Cardiac muscle cell (in vitro differentiated cells and primary cell): ENCODE measurements at regions not wholly inside any gene's neighbourhood (a gene's known extent, or its start where the extent isn't known, plus 50 kb on each side); places are given as distances from the start of the nearest gene placed in this dataset.

Experiments
- DNase-seq, 2 donors: peaks; one replicate each; pipeline versions ENCODE4 v3.0.0 to v3.0.0-alpha.2; 2010 to 2017; ENCODE audit warnings: low read depth in 1 of 2, low spot score in 1 of 2
- H3K27ac ChIP-seq: fragments of 200-600 bp; sonication (generic); 2 replicates; pipeline ENCODE4 v1.5.1; 2016
- H3K27me3 ChIP-seq: fragments of 200-600 bp; sonication (generic); 2 replicates; pipeline ENCODE4 v1.6.0; 2016; ENCODE audit warnings: control low read depth
- H3K36me3 ChIP-seq: fragments of 200-600 bp; sonication (generic); 2 replicates; pipeline ENCODE4 v1.5.1; 2016; ENCODE audit warnings: control low read depth
- H3K4me1 ChIP-seq: fragments of 200-600 bp; sonication (generic); 2 replicates; pipeline ENCODE4 v1.8.1; 2017; ENCODE audit warnings: low read depth, mild to moderate bottlenecking, mixed run types
- H3K4me3 ChIP-seq: fragments of 200-600 bp; sonication (generic); 2 replicates; pipeline ENCODE4 v1.5.1; 2016; ENCODE audit warnings: mild to moderate bottlenecking
- H3K9me3 ChIP-seq: fragments of 200-600 bp; sonication (generic); 2 replicates; pipeline ENCODE4 v1.5.1; 2017; ENCODE audit warnings: low read depth, mild to moderate bottlenecking, control low read depth
- CTCF ChIP-seq: IDR thresholded peaks from 2 replicates; pipeline ENCODE4 v1.5.1; 2012; ENCODE audit warnings: low read depth, mild to moderate bottlenecking, low read length

GRCh38 chr11:130749216-130749615 is 167.1 kb downstream of the SNX19 start:
- no peak for DNase-seq
- H3K36me3 ChIP-seq = no peaks in the 10 kb centered on the region
- no peaks in the 10 kb centered on the region for H3K27me3 ChIP-seq
- H3K4me3 ChIP-seq = no peak overlapping the region
- no peak overlapping the region for H3K27ac ChIP-seq
- no peak for TF ChIP-seq CTCF
- H3K9me3 ChIP-seq = no peaks in the 10 kb centered on the region
- H3K4me1 ChIP-seq = no peaks in the 10 kb centered on the region

DNA sequence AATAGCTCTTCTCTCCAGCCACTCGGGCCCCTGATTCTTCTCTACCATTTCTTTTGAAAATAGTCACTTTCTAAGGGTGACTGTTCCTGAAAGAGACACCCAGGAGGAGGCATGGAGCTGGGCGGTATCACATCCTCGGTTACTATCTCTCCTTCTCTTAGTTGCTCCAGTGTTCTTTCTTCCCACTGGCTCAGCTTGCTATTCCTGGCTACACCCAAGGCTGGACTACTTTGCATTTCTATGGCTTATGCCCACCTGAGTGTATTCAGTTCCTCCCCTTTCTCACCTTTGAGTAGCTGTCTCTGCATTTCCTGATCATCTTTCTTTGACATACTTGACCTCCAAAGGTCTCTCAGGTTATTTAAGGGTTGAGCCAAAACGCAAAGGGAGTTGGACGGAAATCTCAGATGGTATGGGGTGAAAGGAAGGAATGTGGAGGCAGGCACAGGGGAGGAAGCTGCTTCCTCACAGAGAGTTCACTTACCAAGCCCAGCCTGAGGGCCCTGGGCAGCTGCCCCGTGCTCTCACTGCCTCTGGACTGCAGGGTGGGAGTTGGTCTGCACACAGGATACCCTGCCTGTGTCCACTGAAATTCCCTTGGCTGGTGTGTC is 155.7 kb downstream of the SNX19 start:
- DNase-seq = no peak
- H3K4me1 ChIP-seq = peaks cover 12% of the 10 kb centered on the region
- no peak overlapping the region for H3K4me3 ChIP-seq
- no peak overlapping the region for H3K27ac ChIP-seq
- H3K9me3 ChIP-seq = no peaks in the 10 kb centered on the region
- no peaks in the 10 kb centered on the region for H3K36me3 ChIP-seq
- H3K27me3 ChIP-seq = no peaks in the 10 kb centered on the region
- TF ChIP-seq CTCF = no peak

DNA sequence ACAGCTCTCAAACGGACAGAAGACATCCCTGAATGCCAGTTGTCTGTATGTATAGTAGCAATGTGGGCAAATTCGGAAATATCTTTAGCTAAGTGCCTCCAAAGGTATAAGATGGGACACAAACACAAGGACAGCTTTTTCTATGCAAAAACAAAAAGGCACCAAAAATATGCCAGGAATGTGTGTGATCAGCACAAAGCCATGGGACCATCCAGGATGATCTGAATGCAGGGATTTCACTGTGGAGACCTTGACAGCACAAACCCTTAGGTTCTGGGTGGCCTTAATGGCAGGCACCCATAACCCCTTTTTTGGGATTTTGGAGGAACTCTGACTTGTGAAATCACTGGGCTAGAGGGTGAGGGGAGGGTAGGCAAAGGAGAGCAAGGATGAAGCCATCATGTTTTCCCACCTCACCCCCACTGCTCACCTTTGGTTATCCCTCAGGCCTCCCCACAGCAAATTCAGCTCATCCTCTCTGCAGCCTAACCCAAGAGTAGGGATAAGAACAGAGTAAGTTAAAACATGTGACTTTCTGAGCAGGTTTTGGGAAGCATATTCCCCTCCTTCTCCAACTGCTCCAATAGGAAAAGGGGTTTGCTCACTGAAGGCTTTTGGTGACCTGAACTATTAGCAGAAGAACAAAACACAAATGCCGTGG is 154.6 kb downstream of the SNX19 start:
- no peak for TF ChIP-seq CTCF
- DNase-seq = no peak
- Histone ChIP-seq H3K27me3 (no peaks in the 10 kb centered on the region), H3K4me3 (no peak overlapping the region), H3K4me1 (peaks cover 12% of the 10 kb centered on the region), H3K36me3 (no peaks in the 10 kb centered on the region), H3K9me3 (no peaks in the 10 kb centered on the region), H3K27ac (no peak overlapping the region)

- Histone ChIP-seq H3K4me1 (peaks cover 12% of the 10 kb centered on the region), H3K9me3 (no peaks in the 10 kb centered on the region), H3K27me3 (no peaks in the 10 kb centered on the region), H3K27ac (no peak overlapping the region), H3K36me3 (no peaks in the 10 kb centered on the region), H3K4me3 (no peak overlapping the region)
- DNase-seq = no peak
- no peak for TF ChIP-seq CTCF
These were observed 153.6 kb downstream of the SNX19 start for GRCh38 chr11:130762638-130763037.

DNA sequence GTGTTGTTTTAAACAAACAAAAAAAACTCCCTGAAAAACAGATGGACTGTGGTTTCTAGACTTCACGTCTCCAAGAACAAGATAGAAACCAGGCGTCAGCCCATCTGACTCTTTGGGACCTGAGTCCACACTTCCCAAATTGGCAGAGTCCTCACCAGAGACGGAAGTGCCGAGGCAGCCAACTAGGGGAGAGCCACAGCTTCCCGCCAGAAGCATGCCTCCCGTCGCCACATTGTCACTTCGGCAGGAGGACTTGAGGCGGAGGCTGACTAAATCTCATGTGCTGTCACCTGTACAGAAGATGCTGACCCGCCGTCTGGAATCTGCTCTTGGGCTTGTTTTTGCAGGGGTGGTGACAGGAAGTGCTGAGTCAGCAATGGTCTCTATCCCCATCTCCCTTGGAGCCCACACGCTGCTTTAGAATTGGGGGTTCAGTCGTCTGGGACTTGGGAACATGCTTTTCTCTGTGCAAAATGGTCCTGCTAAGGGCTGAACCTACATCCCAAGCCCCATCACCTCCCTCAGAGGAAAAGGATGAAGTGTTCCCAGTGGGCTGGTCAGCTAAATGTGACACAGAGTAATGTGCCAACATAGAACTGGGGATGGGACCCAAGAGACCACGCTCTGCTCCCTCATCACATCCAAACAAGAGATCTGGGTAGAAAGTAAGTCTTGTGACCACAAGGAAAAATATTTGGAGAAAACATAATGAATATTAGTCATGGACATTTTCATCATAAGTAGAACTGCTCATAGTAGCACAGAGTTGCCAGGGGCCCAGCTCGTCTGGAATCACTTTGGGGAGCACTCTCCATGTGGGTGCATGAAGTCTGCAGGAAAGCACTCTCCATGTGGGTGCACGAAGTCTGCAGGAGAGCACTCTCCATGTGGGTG is 152.9 kb downstream of the SNX19 start:
- H3K4me3 ChIP-seq = no peak overlapping the region
- H3K27ac ChIP-seq = no peak overlapping the region
- peaks cover 12% of the 10 kb centered on the region for H3K4me1 ChIP-seq
- no peak for TF ChIP-seq CTCF
- H3K36me3 ChIP-seq = no peaks in the 10 kb centered on the region
- no peaks in the 10 kb centered on the region for H3K9me3 ChIP-seq
- no peak for DNase-seq
- H3K27me3 ChIP-seq = no peaks in the 10 kb centered on the region
